ENCODE measurements at regions not wholly inside any gene's neighbourhood (a gene's known extent, or its start where the extent isn't known, plus 50 kb on each side); places are given as distances from the start of the nearest gene placed in this dataset.

GRCh38 chr7:25520017-25520416 lies 291.7 kb upstream of the NPVF start:
- DNase-seq: no peak

- DNase-seq: no peak
Observed at GRCh38 chr7:25520516-25520915, 292.2 kb upstream of the NPVF start.

DNA sequence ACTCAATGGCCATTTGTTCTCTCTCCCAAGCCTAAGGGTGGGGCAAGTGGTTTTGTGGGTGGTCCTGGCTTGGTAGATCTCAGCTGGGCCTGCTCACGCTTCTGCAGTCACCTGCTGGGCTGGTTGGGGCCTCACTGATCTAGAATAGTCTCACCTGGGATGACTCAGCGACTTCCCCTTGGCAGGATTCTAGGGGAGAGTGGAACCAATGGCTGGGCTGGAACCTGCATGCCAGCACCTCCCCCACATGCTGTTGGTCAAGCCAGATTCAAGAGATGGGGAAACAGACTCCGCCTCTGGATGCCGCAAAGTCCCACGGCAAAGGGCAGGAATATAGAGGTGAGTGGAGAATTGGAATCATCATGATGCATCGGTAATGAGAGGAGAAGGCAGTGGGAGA lies 292.9 kb upstream of the NPVF start:
- DNase-seq: no peak

DNA sequence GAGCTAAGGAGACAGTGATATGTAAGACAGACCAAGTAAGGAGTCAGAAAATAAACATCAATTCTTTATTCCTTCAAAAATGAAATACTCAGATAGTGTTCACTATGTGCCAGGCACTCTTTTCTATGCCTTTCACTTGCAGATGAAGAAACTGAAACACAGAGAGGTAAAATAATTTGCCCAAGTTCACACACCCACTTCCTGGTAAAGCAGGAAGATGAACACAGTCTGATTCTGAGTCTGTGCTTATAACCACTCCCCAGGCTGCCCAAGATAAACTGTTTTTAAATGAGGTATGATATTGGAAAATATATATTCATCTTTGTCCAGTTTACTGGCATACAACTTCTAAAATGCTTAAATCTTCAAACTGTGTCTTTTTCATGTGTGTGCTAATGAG lies 294.4 kb upstream of the NPVF start:
- no peak for DNase-seq

DNA sequence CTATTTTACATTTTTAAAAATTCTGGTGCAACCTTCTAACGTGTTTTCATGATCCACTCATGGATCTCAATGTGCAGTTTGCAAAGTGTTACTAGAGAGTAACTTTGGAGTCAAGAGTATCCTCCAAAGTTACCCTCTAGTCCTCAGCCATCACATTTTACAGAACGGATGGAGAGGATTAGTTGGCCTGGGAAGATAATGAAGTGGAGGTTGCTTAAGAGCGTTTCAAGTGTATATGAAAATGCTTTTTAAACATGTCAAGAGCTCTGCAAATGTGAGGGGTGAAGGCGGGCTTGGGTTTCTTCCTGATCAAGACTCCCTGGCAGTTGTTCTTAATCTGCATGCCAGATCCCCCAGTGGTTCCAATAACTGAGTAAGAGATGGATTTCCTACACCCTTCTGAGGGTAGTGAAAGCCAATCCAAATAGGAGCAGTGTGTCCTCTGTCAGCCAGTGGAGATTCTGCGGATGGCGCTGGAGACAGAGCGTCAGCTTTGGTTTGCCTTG lies 299.4 kb upstream of the NPVF start:
- DNase-seq: no peak

DNA sequence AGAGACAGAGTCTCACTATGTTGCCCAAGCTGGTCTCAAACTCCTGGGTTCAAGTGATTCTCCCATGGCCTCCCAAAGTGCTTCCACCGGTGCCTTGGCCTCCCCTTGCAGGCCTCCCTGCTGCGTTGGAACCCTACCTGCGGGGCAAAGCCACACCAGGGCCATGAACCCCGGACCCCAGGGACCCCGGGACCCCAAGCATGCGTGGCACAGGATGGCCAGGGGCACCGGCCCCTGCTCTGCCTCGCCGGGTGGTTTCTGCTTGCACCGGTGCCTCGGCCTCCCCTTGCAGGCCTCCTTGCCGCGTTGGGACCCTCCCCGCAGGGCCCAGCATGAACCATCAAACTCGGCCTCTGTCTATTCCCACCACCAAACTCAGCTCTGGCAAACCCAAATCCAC lies 301.0 kb upstream of the NPVF start:
- no peak for DNase-seq

DNA sequence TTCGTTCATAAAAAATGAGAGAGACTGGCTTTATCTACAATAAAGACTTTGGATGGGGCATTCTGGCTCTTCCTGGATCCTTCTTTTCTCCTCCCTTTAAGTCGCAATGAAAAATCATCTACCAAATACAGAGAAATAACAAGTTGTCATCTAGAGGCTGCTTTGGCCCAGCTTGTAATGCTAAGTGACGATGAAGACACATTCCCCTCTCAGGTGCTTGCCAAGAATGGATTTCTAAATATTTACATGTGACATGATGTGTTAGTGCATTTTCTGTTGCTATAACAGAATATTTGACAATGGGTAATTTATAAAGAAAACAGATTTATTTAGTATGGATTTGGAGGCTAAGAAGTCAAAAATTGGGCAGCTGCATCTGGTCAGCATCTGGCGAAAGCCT lies 308.6 kb upstream of the NPVF start:
- no peak for DNase-seq

DNA sequence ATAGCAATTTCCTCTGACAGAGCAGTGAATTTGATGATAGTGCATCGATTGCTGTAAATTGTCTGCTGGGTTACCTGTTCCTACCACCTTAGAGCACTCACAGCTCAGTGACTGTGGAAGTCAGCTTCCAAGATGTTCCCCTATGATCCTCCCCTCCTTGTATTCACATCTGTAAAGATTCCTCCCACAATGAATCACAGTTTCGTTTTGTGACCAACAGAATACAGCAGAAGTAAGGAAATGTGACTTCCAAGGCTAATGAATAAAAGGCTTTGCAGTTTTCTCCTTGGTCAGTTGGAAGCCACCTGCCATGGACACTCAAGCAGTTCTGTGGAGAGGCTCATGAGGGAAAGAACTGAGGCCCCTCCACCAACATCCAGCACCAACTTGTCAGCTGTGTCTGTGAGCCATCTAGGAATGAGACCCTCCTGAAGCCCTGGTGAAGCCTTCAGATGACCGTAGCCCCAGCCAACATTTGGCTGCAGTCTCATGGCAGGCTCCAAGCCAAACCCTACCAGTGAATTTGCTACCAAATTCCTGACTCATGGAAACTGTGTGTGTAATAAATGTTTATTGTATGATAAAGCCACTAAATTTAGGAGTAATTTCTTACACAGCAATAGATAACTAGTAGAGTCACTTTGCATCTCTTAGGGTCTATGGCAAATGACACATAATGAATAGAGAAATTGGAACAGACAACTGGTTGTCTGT lies 309.5 kb upstream of the NPVF start:
- no peak for DNase-seq

- DNase-seq: no peak
Observed at GRCh38 chr7:25541094-25541821, 313.0 kb upstream of the NPVF start.

DNA sequence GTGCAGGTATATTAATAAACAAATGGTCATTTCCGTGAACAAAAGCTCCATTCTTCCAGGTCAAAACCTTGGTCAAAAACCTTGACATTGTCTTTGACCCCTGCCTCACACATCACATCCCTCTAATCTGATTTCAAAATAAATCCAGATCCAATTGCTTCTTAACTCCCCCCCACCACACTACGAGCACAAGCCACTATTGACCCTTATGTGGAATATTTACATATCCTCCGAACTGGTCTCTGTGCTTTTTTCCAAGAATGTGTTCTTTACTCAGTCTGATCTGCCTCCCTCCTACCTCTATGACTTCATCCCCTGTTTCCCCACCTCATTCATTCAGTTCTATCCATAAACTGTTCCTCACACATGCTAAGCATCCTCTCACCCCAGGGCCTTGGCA lies 313.6 kb upstream of the NPVF start:
- no peak for DNase-seq

DNA sequence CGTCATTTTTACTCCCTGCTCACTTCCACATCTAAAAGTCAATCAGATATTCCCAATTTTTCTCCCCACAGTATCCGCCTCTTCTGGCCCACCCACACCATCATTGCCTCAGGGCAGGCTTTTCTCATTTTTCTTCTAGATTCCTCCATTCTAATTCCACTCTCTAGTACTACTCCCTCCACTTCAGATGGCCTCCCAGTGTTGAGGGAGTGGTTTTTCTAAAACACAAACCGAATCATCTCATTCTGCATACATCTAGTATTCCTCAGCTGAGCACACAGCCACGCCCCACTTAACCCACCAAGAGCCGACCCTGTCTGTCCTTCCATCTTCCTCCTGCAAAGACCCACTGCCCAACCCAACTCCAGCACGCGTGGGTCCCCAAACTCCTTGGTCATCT lies 314.9 kb upstream of the NPVF start:
- no peak for DNase-seq

GRCh38 chr7:25543798-25544197 lies 315.5 kb upstream of the NPVF start:
- DNase-seq: no peak

GRCh38 chr7:25544254-25544653 lies 316.0 kb upstream of the NPVF start:
- no peak for DNase-seq

GRCh38 chr7:25545124-25546008 lies 317.1 kb upstream of the NPVF start:
- DNase-seq: no peak

DNA sequence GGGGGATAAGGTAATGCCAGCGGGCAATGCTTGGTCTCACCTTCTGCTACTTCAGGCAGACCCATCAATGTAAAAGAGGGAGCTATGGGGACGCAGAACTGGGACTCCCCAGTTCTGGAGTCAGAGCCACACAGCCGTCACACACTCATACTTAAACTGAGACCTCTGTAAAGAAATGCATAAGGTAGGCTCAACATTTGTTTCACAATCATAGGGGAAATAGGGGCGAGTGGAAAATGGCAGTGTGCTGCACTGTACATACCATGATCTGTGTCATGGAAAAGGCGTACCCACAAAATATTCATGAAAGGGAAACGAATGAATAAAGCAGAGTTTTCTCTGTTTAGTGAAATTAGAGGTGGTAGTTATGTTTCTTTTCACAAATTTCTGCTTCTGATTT lies 318.0 kb upstream of the NPVF start:
- DNase-seq: no peak

- DNase-seq: no peak
Observed at GRCh38 chr7:25549271-25549921, 321.1 kb upstream of the NPVF start.

- no peak for DNase-seq
Observed at GRCh38 chr7:25550149-25550548, 321.9 kb upstream of the NPVF start.

- no peak for DNase-seq
Observed at GRCh38 chr7:25552998-25553397, 324.7 kb upstream of the NPVF start.

GRCh38 chr7:25553580-25554291 lies 325.4 kb upstream of the NPVF start:
- DNase-seq: no peak

DNA sequence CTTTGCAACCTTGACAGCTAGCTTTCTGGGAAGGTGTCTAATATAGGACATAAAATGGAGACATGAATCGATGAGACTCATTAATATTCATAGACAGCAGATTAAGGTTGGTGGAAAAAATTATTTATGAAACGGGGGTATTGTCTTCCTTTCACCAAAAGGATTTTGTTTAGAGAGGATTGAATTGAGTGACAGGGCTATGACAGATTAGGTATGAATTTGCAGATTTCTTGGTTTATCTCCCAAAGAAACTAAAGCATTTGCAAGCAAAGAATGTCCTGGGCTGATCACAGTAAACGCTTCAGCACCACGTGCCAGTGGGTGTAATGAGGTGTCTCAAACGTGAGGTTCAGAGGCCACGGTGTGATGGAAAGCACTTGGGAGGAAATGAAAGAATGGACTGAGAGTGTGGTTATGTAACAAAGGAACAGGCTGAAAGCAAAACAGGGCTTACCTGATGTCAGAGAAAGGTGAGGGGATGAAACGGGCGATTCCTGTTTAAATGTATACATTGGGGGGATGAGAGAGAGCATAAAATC lies 329.2 kb upstream of the NPVF start:
- no peak for DNase-seq

GRCh38 chr7:25557930-25558329 lies 329.6 kb upstream of the NPVF start:
- DNase-seq: no peak

- DNase-seq: no peak
Observed at GRCh38 chr7:25558605-25559004, 330.3 kb upstream of the NPVF start.
